Stomach (tissue), 4 donors: ENCODE measurements at regions not wholly inside any gene's neighbourhood (a gene's known extent, or its start where the extent isn't known, plus 50 kb on each side); places are given as distances from the start of the nearest gene placed in this dataset.

Experiments used
- CTCF ChIP-seq, 7 experiments: fragments of 450-650 bp in 4 of 7; fragments of 200-600 bp in 3 of 7; sonication (generic) in 3 of 7; IDR thresholded peaks; one replicate each; pipeline ENCODE4 v1.5.1; 2016 to 2019; ENCODE audit warnings: antibody characterized with exemption in 7 of 7, control low read depth in 2 of 7, mild to moderate bottlenecking in 1 of 7
- EP300 ChIP-seq: sonication (generic); formaldehyde crosslinking; IDR thresholded peaks from one replicate; pipeline ENCODE4 v1.6.1; 2017; ENCODE audit warnings: antibody characterized with exemption
- POLR2A ChIP-seq, 4 donors: fragments of 450-650 bp; IDR thresholded peaks; one replicate each; pipeline ENCODE4 v1.6.1; 2016; ENCODE audit warnings: antibody characterized with exemption in 4 of 4, control low read depth in 2 of 4, mild to moderate bottlenecking in 1 of 4, moderate library complexity in 1 of 4

GRCh38 chr2:116142644-116143227 is 1671.8 kb upstream of the DDX18 start:
- no peak for TF ChIP-seq CTCF (IDR thresholded peaks at IDR 0.05)
- TF ChIP-seq EP300: no peak
- no peak for TF ChIP-seq POLR2A (IDR thresholded peaks at IDR 0.05)
